Right atrium auricular region (tissue), 2 donors: ENCODE measurements at regions not wholly inside any gene's neighbourhood (a gene's known extent, or its start where the extent isn't known, plus 50 kb on each side); places are given as distances from the start of the nearest gene placed in this dataset.

Experiments used
- DNase-seq: peaks from one replicate; pipeline ENCODE4 v3.0.0-alpha.2; 2019; ENCODE audit warnings: low spot score
- H3K27ac ChIP-seq, 2 donors: fragments of 200-600 bp; sonication (generic); 1 replicate in 1 of 2; 2 replicates in 1 of 2; pipeline ENCODE4 v1.5.1; 2016 to 2019
- H3K27me3 ChIP-seq, 2 donors: fragments of 200-600 bp; sonication (generic); one replicate each; pipeline versions ENCODE4 v1.5.1 to v1.6.0; 2017 to 2019
- H3K36me3 ChIP-seq: fragments of 200-600 bp; sonication (generic); one replicate; pipeline ENCODE4 v1.5.1; 2016
- H3K4me1 ChIP-seq, 2 donors: fragments of 200-600 bp; sonication (generic); one replicate each; pipeline versions ENCODE4 v1.5.1 to v1.6.0; 2017 to 2019
- H3K4me3 ChIP-seq, 2 donors: fragments of 200-600 bp; sonication (generic); 1 replicate in 1 of 2; 2 replicates in 1 of 2; pipeline ENCODE4 v1.5.1; 2017 to 2019; ENCODE audit warnings: mild to moderate bottlenecking in 1 of 2, moderate library complexity in 1 of 2
- H3K9me3 ChIP-seq, 2 donors: fragments of 200-600 bp; sonication (generic); one replicate each; pipeline ENCODE4 v1.5.1; 2019
- TF ChIP-seq, protein P1 (sequence below), 2 donors: fragments of 200-600 bp; sonication (generic); IDR thresholded peaks; one replicate each; pipeline ENCODE4 v1.5.1; 2019; ENCODE audit warnings: antibody characterized with exemption in 2 of 2

GRCh38 chrX:121902463-121902862 lies 855.1 kb downstream of the GLUD2 start:
- Histone ChIP-seq H3K27me3 (no peaks in the 10 kb centered on the region), H3K9me3 (no peaks in the 10 kb centered on the region), H3K27ac (no peak overlapping the region), H3K4me1 (no peaks in the 10 kb centered on the region), H3K4me3 (no peak overlapping the region), H3K36me3 (no peaks in the 10 kb centered on the region)
- TF ChIP-seq, protein P1, sequence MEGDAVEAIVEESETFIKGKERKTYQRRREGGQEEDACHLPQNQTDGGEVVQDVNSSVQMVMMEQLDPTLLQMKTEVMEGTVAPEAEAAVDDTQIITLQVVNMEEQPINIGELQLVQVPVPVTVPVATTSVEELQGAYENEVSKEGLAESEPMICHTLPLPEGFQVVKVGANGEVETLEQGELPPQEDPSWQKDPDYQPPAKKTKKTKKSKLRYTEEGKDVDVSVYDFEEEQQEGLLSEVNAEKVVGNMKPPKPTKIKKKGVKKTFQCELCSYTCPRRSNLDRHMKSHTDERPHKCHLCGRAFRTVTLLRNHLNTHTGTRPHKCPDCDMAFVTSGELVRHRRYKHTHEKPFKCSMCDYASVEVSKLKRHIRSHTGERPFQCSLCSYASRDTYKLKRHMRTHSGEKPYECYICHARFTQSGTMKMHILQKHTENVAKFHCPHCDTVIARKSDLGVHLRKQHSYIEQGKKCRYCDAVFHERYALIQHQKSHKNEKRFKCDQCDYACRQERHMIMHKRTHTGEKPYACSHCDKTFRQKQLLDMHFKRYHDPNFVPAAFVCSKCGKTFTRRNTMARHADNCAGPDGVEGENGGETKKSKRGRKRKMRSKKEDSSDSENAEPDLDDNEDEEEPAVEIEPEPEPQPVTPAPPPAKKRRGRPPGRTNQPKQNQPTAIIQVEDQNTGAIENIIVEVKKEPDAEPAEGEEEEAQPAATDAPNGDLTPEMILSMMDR (IDR thresholded peaks at IDR 0.05) = no peak
- no peak for DNase-seq

- no peaks in the 10 kb centered on the region for H3K9me3 ChIP-seq
- no peaks in the 10 kb centered on the region for H3K4me1 ChIP-seq
- no peaks in the 10 kb centered on the region for H3K27me3 ChIP-seq
- no peak overlapping the region for H3K4me3 ChIP-seq
- H3K27ac ChIP-seq = no peak overlapping the region
- H3K36me3 ChIP-seq = no peaks in the 10 kb centered on the region
- TF ChIP-seq, protein P1 (IDR thresholded peaks at IDR 0.05) = no peak
- no peak for DNase-seq
These were observed 856.6 kb downstream of the GLUD2 start for GRCh38 chrX:121903961-121904360.

DNA sequence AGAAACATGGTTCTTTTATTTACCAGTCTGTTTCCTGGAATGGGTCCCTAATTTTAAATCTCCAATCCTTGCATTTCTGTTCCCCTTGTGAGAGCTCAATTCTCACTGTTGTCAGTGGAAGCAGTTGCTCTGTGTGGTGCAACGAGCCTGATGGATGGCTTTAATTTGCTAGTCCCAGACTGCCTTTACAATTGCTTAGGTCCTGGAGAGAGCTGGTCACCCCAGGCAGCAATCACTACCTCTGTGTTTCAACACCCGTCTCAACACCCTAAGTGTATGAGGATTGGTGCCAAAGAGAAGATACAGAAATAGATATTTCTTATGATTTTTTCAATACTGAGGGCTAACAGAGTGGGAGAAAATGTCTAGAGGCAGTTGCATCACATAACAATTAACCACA lies 873.8 kb downstream of the GLUD2 start:
- TF ChIP-seq, protein P1 (IDR thresholded peaks at IDR 0.05) = no peak
- no peaks in the 10 kb centered on the region for H3K27me3 ChIP-seq
- H3K9me3 ChIP-seq = no peaks in the 10 kb centered on the region
- no peaks in the 10 kb centered on the region for H3K4me1 ChIP-seq
- DNase-seq = no peak
- H3K27ac ChIP-seq = no peak overlapping the region
- H3K36me3 ChIP-seq = no peaks in the 10 kb centered on the region
- no peak overlapping the region for H3K4me3 ChIP-seq

GRCh38 chrX:121931567-121931966 lies 884.2 kb downstream of the GLUD2 start:
- Histone ChIP-seq H3K36me3 (no peaks in the 10 kb centered on the region), H3K27ac (no peak overlapping the region), H3K27me3 (no peaks in the 10 kb centered on the region), H3K4me3 (no peak overlapping the region), H3K9me3 (peaks cover 0 to 8% of the 10 kb centered on the region in 2 donors), H3K4me1 (no peaks in the 10 kb centered on the region)
- TF ChIP-seq, protein P1 (IDR thresholded peaks at IDR 0.05) = no peak
- DNase-seq = no peak

DNA sequence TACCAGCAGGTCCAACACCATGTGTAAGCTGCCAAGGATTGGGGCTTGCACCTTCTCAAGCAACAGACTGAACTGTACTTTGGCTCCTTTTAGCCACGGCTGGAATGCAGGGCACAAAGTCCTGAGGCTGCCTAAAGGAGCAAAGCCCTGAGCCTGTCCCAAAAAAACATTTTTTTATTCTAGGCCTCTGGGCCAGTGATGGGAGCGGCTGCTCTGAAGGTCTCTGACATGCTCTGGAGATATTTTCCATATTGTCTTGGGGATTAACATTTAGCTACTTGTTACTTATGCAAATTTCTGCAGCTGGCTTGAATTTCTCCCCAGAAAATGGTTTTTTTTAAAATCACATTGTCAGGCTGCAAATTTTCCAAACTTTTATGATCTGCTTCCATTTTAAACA lies 885.3 kb downstream of the GLUD2 start:
- no peaks in the 10 kb centered on the region for H3K36me3 ChIP-seq
- no peaks in the 10 kb centered on the region for H3K27me3 ChIP-seq
- TF ChIP-seq, protein P1 (IDR thresholded peaks at IDR 0.05) = no peak
- no peaks in the 10 kb centered on the region for H3K4me1 ChIP-seq
- peaks cover 0 to 2% of the 10 kb centered on the region in 2 donors for H3K9me3 ChIP-seq
- no peak overlapping the region for H3K4me3 ChIP-seq
- no peak for DNase-seq
- no peak overlapping the region for H3K27ac ChIP-seq

GRCh38 chrX:121949041-121949760 lies 901.8 kb downstream of the GLUD2 start:
- Histone ChIP-seq H3K4me3 (no peak overlapping the region), H3K36me3 (no peaks in the 10 kb centered on the region), H3K4me1 (no peaks in the 10 kb centered on the region), H3K27ac (no peak overlapping the region), H3K27me3 (no peaks in the 10 kb centered on the region), H3K9me3 (peaks cover 0 to 20% of the 10 kb centered on the region in 2 donors)
- TF ChIP-seq, protein P1 (IDR thresholded peaks at IDR 0.05) = no peak
- DNase-seq = no peak
